ENCODE measurements at regions not wholly inside any gene's neighbourhood (a gene's known extent, or its start where the extent isn't known, plus 50 kb on each side); places are given as distances from the start of the nearest gene placed in this dataset.

DNA sequence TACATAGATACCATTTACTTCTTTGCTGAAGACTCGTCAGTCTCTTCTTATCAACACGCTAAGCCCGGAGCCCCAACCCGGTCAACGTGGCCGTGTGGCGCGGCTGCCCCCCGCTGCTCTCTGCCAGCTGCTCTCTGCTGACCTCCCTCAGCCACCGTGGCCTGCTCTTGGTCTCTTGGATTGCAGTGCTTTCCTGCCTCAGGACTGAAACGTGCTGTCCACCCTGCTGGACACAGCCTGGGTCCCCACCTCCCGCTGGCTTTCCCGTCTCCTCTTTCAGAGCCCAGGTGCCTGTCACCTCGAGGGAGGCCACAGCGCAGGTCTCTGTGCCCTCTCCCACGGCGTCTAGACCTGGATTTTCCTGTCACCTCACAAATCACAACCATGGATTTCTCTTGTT, 388.1 kb upstream of the B3GAT1 start:
- Histone ChIP-seq H2BK120ac (replicated peaks; ENCODE audit: low read depth, low read length) (no peak overlapping the region), H3K79me1 (ENCODE audit: low read depth, low read length) (no peaks in the 10 kb centered on the region), H2AK5ac (ENCODE audit: low read depth, low read length) (no peak overlapping the region), H4K20me1 (replicated peaks in 1 of 2; ENCODE audit: control insufficient read depth in 1 of 2, insufficient read depth in 2 of 2, low read length in 2 of 2) (no peaks in the 10 kb centered on the region), H2BK5ac (ENCODE audit: low read depth, low read length) (no peak overlapping the region), H2AFZ (ENCODE audit: low read length) (no peak overlapping the region), H2BK12ac (ENCODE audit: low read depth, low read length) (no peak overlapping the region; the same call in 1 of the 2 replicates), H4K8ac (ENCODE audit: extremely low read depth, insufficient read depth, low read length) (no peak overlapping the region), H3K4me1 (replicated peaks in 1 of 4; ENCODE audit: control insufficient read depth in 3 of 4, insufficient read depth in 4 of 4, low read length in 3 of 4) (peaks cover 3 to 19% (median 11%) of the 10 kb centered on the region in 4 experiments), H3K23ac (ENCODE audit: insufficient read length) (no peak overlapping the region), H3K79me2 (ENCODE audit: control insufficient read depth in 1 of 2, insufficient read depth in 2 of 2, low read length in 2 of 2) (no peaks in the 10 kb centered on the region), H3K27ac (ENCODE audit: low read depth, low read length) (no peak overlapping the region), H3K27me3 (replicated peaks in 1 of 4; ENCODE audit: control insufficient read depth in 3 of 4, extremely low read depth in 1 of 4, insufficient read depth in 3 of 4, low read length in 3 of 4) (no peaks in the 10 kb centered on the region), H2BK15ac (ENCODE audit: low read length) (no peak overlapping the region), H3K56ac (replicated peaks; ENCODE audit: insufficient read length, low read depth, low read length) (no peak overlapping the region), H3K4me2 (ENCODE audit: insufficient read depth in 1 of 2, low read depth in 2 of 2, low read length in 2 of 2) (0 out of 4 replicates have a peak overlapping the region, but pooled peaks of 1 of the 2 experiments have one; percentile 6), H3K4ac (replicated peaks; ENCODE audit: insufficient read length, low read depth, low read length) (no peak overlapping the region), H3K23me2 (ENCODE audit: low read depth, low read length) (peaks cover 1% of the 10 kb centered on the region; the same call in 1 of the 2 replicates), H3K14ac (ENCODE audit: insufficient read length) (no peak overlapping the region), H3K36me3 (ENCODE audit: control insufficient read depth in 2 of 4, insufficient read depth in 4 of 4, low read length in 3 of 4) (no peaks in the 10 kb centered on the region), H2BK20ac (ENCODE audit: low read length) (no peak overlapping the region), H3K9ac (replicated peaks in 1 of 4; ENCODE audit: extremely low read depth in 1 of 4, low read depth in 3 of 4, low read length in 3 of 4) (no peak overlapping the region; a peak in 1 of 7 replicates), H3K18ac (ENCODE audit: extremely low read depth, low read length) (no peak overlapping the region), H4K5ac (ENCODE audit: insufficient read length, low read depth, low read length) (no peak overlapping the region), H3K9me3 (ENCODE audit: insufficient read depth in 2 of 2, low read depth in 1 of 2, low read length in 1 of 2) (no peaks in the 10 kb centered on the region), H3K4me3 (ENCODE audit: extremely low read depth in 1 of 4, insufficient read depth in 2 of 4, low read depth in 3 of 4, low read length in 4 of 4) (no peak overlapping the region), H4K91ac (replicated peaks; ENCODE audit: insufficient read length, low read length) (no peak overlapping the region)
- DNase-seq (ENCODE audit: low read depth in 1 of 2, low spot score in 2 of 2) (no peak), FAIRE-seq (no peak)
- 86% methylated on average over 17 of the region's 17 CpGs; no CpG with 5 or more reads in 1 of the 2 experiments for WGBS, 2 experiments (ENCODE audit: extremely low coverage in 1 of 2, insufficient coverage in 1 of 2, insufficient read length in 1 of 2, insufficient replicate concordance in 2 of 2, low coverage in 1 of 2, low lambda C conversion rate in 2 of 2, missing lambda C conversion rate in 1 of 2)
- ChIA-PET POLR2A (ENCODE audit: partially characterized antibody) (no interaction called here), CTCF (ENCODE audit: partially characterized antibody) (interaction anchor here (1.6 kb wide), 1 partner anchor 11 kb away, joined by 5 read pairs; no protein-coding TSS in a partner anchor)
- TF ChIP-seq EP300 (IDR thresholded peaks at IDR 0.05; ENCODE audit: borderline replicate concordance in 1 of 2, low read depth in 2 of 2, low read length in 2 of 2) (no peak), KDM1A (IDR thresholded peaks at IDR 0.05; ENCODE audit: borderline replicate concordance, low read length) (no peak), POU5F1 (IDR thresholded peaks at IDR 0.05; ENCODE audit: low read depth, low read length) (no peak), TEAD4 (IDR thresholded peaks at IDR 0.05; ENCODE audit: low read depth, low read length) (no peak), EZH2 (IDR thresholded peaks at IDR 0.05; ENCODE audit: low read depth, low read length, severe bottlenecking) (no peak), JUND (IDR thresholded peaks at IDR 0.05; ENCODE audit: low read length) (no peak)
- TF ChIP-seq, protein P1, sequence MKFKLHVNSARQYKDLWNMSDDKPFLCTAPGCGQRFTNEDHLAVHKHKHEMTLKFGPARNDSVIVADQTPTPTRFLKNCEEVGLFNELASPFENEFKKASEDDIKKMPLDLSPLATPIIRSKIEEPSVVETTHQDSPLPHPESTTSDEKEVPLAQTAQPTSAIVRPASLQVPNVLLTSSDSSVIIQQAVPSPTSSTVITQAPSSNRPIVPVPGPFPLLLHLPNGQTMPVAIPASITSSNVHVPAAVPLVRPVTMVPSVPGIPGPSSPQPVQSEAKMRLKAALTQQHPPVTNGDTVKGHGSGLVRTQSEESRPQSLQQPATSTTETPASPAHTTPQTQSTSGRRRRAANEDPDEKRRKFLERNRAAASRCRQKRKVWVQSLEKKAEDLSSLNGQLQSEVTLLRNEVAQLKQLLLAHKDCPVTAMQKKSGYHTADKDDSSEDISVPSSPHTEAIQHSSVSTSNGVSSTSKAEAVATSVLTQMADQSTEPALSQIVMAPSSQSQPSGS (IDR thresholded peaks at IDR 0.05; ENCODE audit: low read length) = no peak
- TF ChIP-seq, protein P2, sequence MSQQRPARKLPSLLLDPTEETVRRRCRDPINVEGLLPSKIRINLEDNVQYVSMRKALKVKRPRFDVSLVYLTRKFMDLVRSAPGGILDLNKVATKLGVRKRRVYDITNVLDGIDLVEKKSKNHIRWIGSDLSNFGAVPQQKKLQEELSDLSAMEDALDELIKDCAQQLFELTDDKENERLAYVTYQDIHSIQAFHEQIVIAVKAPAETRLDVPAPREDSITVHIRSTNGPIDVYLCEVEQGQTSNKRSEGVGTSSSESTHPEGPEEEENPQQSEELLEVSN (IDR thresholded peaks at IDR 0.05) = no peak
